HEK293T (cell line): ENCODE measurements at regions not wholly inside any gene's neighbourhood (a gene's known extent, or its start where the extent isn't known, plus 50 kb on each side); places are given as distances from the start of the nearest gene placed in this dataset.

Experiments used
- ELF4 ChIP-seq: fragments of 450-650 bp; IDR thresholded peaks from 2 replicates; pipeline ENCODE4 v1.6.1; 2017; ENCODE audit warnings: antibody characterized with exemption
- FOXM1 ChIP-seq: fragments of 450-650 bp; IDR thresholded peaks from 2 replicates; pipeline ENCODE4 v1.6.1; 2017; ENCODE audit warnings: mild to moderate bottlenecking, borderline replicate concordance
- L3MBTL2 ChIP-seq: fragments of 450-650 bp; conservative IDR thresholded peaks from 2 replicates; pipeline ENCODE4 v1.6.1; 2016; ENCODE audit warnings: mild to moderate bottlenecking

DNA sequence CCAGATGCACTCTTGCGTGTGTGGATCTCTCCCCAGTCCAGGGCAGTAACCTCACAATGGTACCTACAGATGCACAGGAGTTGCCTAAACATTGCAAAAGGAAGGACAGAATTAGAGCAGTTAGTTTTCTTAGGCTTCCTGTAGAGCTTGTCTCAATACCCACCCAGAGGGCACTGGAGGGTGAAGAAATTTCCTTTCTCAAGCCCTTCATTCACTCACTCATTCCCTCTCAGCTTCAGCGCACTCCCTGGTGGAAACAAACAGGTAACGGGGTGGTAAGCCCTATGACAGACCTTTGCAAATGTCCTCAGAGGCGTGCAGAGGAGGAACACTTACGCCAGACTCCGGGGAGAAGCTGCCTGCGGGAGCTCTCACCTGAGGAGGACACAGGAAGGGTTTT is 267.4 kb upstream of the HES1 start:
- TF ChIP-seq ELF4 (no peak), L3MBTL2 (no peak), FOXM1 (no peak)
